Body of pancreas (tissue), 4 donors: ENCODE measurements at regions not wholly inside any gene's neighbourhood (a gene's known extent, or its start where the extent isn't known, plus 50 kb on each side); places are given as distances from the start of the nearest gene placed in this dataset.

Experiments used
- ATAC-seq: fragments of 150-250 bp; one replicate; pipeline ENCODE4 v1.9.1; 2016
- DNase-seq, 4 donors: peaks; one replicate each; pipeline ENCODE4 v3.0.0-alpha.2; 2019
- H3K27ac ChIP-seq, 4 donors: fragments of 200-600 bp; sonication (generic); 1 replicate in 3 of 4; 2 replicates in 1 of 4; pipeline versions ENCODE4 v1.5.1 to v1.6.1; 2016 to 2019; ENCODE audit warnings: mild to moderate bottlenecking in 1 of 4, mixed read lengths in 1 of 4, moderate library complexity in 1 of 4
- H3K27me3 ChIP-seq, 2 donors: fragments of 200-600 bp; sonication (generic); one replicate each; pipeline ENCODE4 v1.6.0; 2016; ENCODE audit warnings: mild to moderate bottlenecking in 1 of 2
- H3K36me3 ChIP-seq, 2 donors: fragments of 200-600 bp; sonication (generic); replicated peaks in 1 of 2; 2 replicates each; pipeline ENCODE4 v1.5.1; 2016; ENCODE audit warnings: low read depth in 2 of 2; ENCODE audit not compliant: insufficient read depth in 1 of 2
- H3K4me1 ChIP-seq: fragments of 200-600 bp; sonication (generic); one replicate; pipeline ENCODE4 v1.6.0; 2016
- H3K4me3 ChIP-seq, 2 donors: fragments of 200-600 bp; sonication (generic); 1 replicate in 1 of 2; 2 replicates in 1 of 2; pipeline ENCODE4 v1.5.1; 2016 to 2019
- H3K9me3 ChIP-seq, 3 donors: fragments of 200-600 bp; sonication (generic); 1 replicate in 2 of 3; 2 replicates in 1 of 3; pipeline ENCODE4 v1.5.1; 2016
- POLR2A ChIP-seq, 3 donors: fragments of 450-650 bp; IDR thresholded peaks; one replicate each; pipeline ENCODE4 v1.6.1; 2016; ENCODE audit warnings: antibody characterized with exemption in 3 of 3, mild to moderate bottlenecking in 2 of 3
- WGBS, 2 donors: methylation state at CpG; one replicate each; pipeline ENCODE4 v1.1.5; 2017; 5-methylcytosine and 5-hydroxymethylcytosine counted together
- intact Hi-C: fragments of 100-400 bp; cut with DNase I; formaldehyde crosslinking; loops from one replicate; pipeline ENCODE4 v1.15.1; 2023
- TF ChIP-seq, protein P1 (sequence below), 7 experiments: fragments of 450-650 bp in 4 of 7; fragments of 200-600 bp in 3 of 7; sonication (generic) in 3 of 7; IDR thresholded peaks; one replicate each; pipeline ENCODE4 v1.5.1; 2016 to 2019; ENCODE audit warnings: antibody characterized with exemption in 7 of 7

DNA sequence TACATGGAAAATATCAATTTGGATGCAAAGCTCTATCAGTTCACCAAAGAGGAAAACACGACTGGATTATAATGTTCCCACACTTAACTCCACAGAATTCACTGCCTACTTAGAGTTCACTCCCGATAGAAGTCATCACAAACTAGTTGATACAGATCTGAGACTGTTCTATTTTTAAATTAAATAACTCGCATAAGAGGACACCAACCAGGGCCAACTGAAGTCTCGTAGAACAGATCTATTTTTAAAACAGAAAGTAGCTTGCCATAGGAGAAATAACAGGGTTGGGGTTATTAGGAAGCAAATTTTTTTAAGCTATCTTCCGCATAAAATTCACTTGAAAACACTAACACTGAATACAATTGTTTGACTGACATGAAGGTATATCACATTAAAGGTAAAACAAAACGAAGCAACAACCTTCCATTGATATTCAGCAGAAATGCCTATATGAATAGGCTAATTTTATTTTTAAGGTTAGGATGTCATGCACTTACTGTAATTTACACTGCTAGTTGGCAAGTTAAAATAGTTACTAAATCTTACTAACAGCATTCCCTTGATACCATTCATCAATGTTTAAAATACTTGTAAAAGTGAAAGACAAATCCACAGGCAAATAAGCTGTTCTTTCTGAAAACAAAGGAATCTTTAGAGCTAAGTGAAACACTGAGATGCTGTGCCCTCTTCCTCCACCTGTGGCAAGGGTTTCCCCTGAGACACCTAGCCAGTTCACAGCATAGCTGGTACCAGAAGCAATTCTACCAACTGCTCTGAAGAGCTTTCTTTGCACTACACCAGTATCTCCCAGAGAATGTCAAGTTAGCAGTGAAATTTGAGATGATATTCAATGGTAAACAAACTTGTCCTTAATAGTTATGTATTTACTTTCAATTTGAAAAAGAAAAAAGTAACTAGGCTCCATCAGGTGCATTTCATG, 186.7 kb upstream of the ANK3 start:
- 62 to 65% methylated on average over 6 of the region's 6 CpGs for WGBS, 2 donors
- TF ChIP-seq, protein P1, sequence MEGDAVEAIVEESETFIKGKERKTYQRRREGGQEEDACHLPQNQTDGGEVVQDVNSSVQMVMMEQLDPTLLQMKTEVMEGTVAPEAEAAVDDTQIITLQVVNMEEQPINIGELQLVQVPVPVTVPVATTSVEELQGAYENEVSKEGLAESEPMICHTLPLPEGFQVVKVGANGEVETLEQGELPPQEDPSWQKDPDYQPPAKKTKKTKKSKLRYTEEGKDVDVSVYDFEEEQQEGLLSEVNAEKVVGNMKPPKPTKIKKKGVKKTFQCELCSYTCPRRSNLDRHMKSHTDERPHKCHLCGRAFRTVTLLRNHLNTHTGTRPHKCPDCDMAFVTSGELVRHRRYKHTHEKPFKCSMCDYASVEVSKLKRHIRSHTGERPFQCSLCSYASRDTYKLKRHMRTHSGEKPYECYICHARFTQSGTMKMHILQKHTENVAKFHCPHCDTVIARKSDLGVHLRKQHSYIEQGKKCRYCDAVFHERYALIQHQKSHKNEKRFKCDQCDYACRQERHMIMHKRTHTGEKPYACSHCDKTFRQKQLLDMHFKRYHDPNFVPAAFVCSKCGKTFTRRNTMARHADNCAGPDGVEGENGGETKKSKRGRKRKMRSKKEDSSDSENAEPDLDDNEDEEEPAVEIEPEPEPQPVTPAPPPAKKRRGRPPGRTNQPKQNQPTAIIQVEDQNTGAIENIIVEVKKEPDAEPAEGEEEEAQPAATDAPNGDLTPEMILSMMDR (IDR thresholded peaks at IDR 0.05), result no peak
- no peak for TF ChIP-seq POLR2A (IDR thresholded peaks at IDR 0.05)
- DNase-seq, result no peak
- Histone ChIP-seq H3K27ac (no peak overlapping the region), H3K27me3 (no peaks in the 10 kb centered on the region), H3K4me3 (no peak overlapping the region), H3K9me3 (no peaks in the 10 kb centered on the region), H3K36me3 (no peaks in the 10 kb centered on the region), H3K4me1 (peaks cover 25% of the 10 kb centered on the region)
- intact Hi-C loops, result no loop called here
- ATAC-seq, result no peak

DNA sequence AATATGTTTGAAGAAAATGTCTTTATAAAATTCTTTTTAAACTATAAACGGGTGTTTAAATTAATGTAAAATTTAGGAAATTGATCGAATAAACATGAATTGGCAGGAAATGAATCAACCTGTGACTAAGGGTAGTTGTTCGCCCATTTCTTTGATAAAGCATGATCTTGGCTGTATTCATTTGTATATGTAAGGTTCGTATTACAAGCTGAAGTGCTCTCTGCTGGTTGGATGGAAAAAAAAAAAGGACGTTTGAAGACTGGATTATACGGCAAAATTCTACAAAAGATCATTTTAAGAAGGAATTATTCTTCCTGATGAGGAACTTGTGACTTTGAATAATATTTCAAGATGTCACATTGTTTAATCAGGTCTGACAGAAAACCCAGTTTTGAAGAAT, 185.4 kb upstream of the ANK3 start:
- intact Hi-C loops, result no loop called here
- Histone ChIP-seq H3K4me3 (no peak overlapping the region), H3K36me3 (no peaks in the 10 kb centered on the region), H3K27ac (no peak overlapping the region), H3K27me3 (no peaks in the 10 kb centered on the region), H3K9me3 (no peaks in the 10 kb centered on the region), H3K4me1 (peaks cover 25% of the 10 kb centered on the region)
- no peak for DNase-seq
- TF ChIP-seq, protein P1 (IDR thresholded peaks at IDR 0.05), result no peak
- TF ChIP-seq POLR2A (IDR thresholded peaks at IDR 0.05), result no peak
- 85 to 91% methylated on average over 6 of the region's 6 CpGs for WGBS, 2 donors
- ATAC-seq, result no peak

DNA sequence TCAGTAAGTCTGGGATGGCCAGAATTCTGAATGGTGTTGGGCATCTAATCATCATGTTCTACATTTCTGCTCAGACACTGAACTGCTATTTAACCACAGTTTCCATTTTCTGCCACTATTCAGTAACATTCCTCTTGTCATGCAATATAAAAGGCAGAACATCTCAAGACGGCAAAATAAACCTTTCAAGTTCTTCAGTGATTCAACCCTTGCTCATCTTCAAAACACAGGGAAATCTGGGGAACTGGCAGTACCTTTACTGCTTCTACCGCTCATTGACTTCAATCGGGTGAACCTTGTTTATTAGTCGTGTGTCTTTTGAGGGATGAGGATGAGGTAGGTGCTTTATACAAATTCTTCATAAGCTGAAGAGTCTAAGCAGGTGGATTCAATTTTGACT, 184.7 kb upstream of the ANK3 start:
- WGBS, 2 donors, result 96% methylated on average over 4 of the region's 4 CpGs
- intact Hi-C loops, result no loop called here
- Histone ChIP-seq H3K27me3 (no peaks in the 10 kb centered on the region), H3K4me3 (no peak overlapping the region), H3K9me3 (no peaks in the 10 kb centered on the region), H3K27ac (no peak overlapping the region), H3K36me3 (no peaks in the 10 kb centered on the region), H3K4me1 (peaks cover 25% of the 10 kb centered on the region)
- DNase-seq (no peak), ATAC-seq (no peak)
- TF ChIP-seq, protein P1 (IDR thresholded peaks at IDR 0.05), result no peak
- TF ChIP-seq POLR2A (IDR thresholded peaks at IDR 0.05), result no peak

DNA sequence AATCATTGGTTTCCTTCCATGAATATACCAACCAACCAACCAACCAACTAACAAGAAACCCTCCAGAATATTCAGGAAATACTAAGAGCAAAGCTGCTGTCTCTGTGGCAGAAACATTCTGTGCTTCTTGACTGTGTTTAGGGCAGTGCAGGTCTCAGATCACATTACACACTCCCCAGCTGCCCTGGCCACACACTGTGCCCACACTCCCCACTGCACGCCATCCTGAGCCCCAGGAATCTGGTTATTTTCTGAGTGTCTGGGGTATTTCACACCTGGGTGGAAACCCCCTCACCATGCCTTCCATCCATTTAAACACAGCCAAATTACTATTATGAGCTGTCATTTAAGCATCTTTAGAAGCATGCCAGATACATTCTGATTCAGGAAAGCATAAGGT, 183.7 kb upstream of the ANK3 start:
- intact Hi-C loops, result no loop called here
- Histone ChIP-seq H3K9me3 (no peaks in the 10 kb centered on the region), H3K27ac (no peak overlapping the region), H3K4me1 (peaks cover 25% of the 10 kb centered on the region), H3K36me3 (no peaks in the 10 kb centered on the region), H3K27me3 (no peaks in the 10 kb centered on the region), H3K4me3 (no peak overlapping the region)
- 83 to 100% methylated on average over 1 of the region's 1 CpG for WGBS, 2 donors
- no peak for TF ChIP-seq POLR2A (IDR thresholded peaks at IDR 0.05)
- DNase-seq (no peak), ATAC-seq (no peak)

DNA sequence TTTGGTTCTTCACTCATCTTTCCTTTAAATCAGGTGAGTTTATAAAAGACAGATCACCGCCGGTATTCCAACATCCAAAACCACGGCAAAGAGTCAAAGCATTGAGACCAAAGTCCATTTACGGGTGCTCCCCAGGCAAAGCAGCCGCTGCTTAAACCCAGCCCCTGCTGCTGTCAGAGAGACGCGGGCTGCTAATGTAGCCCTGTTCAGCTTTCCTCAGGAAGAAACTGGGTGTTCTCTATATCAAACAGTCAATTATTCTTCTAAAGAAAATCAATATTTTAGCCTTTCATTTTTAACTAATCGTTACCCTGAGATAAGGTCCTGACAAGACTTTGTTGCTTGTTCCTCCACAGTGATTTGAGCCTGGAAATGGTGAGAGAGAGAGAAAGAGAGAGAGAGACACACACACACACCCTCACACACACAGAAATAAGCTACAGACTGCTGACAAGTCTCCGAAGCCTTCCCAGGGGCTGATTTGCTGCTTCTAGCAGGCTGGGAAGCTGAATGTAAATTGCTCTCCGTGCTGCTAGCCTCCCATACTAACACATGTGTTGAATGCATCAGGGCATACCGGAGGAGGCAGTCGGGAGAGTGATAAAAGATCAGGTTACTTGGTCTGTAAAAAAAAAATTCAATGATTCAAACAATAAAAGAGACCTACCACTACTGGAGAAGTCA, 183.0 kb upstream of the ANK3 start:
- WGBS, 2 donors, result 2 to 3% methylated on average over 12 of the region's 12 CpGs
- peaks cover 25% of the 10 kb centered on the region for H3K4me1 ChIP-seq
- TF ChIP-seq, protein P1 (IDR thresholded peaks at IDR 0.05), result no peak
- no peak for TF ChIP-seq POLR2A (IDR thresholded peaks at IDR 0.05)
- H3K27ac ChIP-seq, result peak overlapping the region in 2 of 4 donors; percentile 3 to 26
- H3K27me3 ChIP-seq, result no peaks in the 10 kb centered on the region
- peak; percentile 24 to 62 (median 44) for DNase-seq
- no peaks in the 10 kb centered on the region for H3K36me3 ChIP-seq
- H3K9me3 ChIP-seq, result no peaks in the 10 kb centered on the region
- peak; percentile 85 for ATAC-seq
- intact Hi-C loops, result no loop called here
- H3K4me3 ChIP-seq, result no peak overlapping the region
